HEK293 (cell line): ENCODE measurements at regions not wholly inside any gene's neighbourhood (a gene's known extent, or its start where the extent isn't known, plus 50 kb on each side); places are given as distances from the start of the nearest gene placed in this dataset.

ENCODE experiments used
- CTCF ChIP-seq: fragments of 450-650 bp; formaldehyde crosslinking; IDR thresholded peaks from 2 replicates; pipeline ENCODE4 v1.5.1; 2016; ENCODE audit warnings: missing biosample characterization, missing genetic modification characterization
- ZNF211 ChIP-seq: fragments of 450-650 bp; formaldehyde crosslinking; IDR thresholded peaks from 2 replicates; pipeline ENCODE4 v1.5.1; 2016; ENCODE audit warnings: low read depth, missing biosample characterization, missing genetic modification characterization

DNA sequence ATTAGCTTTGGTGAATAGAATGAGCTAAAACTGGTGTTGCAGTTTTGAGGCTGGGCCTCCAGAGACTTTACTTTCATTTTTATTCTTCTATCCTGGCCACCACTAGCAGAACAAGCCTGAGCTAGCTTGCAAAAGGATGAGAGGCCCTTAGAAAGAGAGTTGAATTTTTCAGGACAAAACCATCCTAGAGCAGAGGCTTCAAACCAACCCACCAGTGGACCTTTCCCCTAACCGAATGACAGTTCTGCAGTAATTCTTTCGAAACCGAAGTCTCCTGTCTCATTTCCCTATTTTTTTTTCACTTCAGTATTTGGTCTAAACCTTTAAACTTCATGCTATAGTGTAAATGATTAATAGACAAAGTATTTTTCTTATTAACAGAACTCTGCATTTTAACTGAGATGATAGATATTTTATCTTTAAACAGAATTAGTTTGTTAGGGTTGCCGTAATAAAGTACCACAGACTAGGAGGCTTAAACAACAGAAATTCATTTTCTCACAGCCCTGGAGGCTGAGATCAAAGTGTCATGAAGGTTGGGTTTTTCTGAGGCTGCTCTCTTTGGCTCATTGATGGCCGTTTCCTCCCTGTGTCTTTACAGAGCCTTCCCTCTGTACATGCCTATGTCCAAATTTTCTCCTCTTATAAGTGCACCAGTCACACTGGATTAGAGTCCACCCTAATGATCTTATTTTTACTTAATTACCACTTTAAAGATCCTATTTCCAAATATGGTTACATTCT is 80.6 kb upstream of the PAK5 start:
- no peak for TF ChIP-seq ZNF211 (tag by site-specific recombination)
- no peak for TF ChIP-seq CTCF
